Ammon's horn (tissue), 1 donor: ENCODE measurements at regions not wholly inside any gene's neighbourhood (a gene's known extent, or its start where the extent isn't known, plus 50 kb on each side); places are given as distances from the start of the nearest gene placed in this dataset.

Experiments
- DNase-seq: peaks from one replicate; pipeline ENCODE4 v3.0.0-alpha.2; 2016; ENCODE audit warnings: low spot score

- no peak for DNase-seq
Measured at GRCh38 chr2:23323917-23324680, 60.9 kb upstream of the KLHL29 start.

DNA sequence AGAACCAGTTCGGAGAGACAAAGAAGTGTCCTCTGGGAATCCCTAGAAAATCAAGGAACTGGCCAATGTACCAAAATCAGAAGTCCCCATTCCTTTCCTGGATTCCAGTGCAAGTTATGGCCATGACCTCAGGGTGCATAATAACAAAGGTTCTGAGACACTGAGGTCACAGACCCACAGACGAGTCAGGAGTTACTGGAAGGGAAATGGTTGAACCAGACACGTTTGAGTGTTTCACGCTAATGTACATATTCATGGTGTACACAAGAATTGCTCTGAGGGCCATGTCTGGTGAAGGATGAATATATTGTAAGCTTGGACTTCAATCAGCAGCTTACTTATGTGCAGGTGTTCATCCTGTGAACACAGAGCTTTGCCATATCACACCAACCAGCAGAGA, 58.6 kb upstream of the KLHL29 start:
- no peak for DNase-seq

- no peak for DNase-seq
Measured at GRCh38 chr2:23327416-23327815, 57.6 kb upstream of the KLHL29 start.

DNA sequence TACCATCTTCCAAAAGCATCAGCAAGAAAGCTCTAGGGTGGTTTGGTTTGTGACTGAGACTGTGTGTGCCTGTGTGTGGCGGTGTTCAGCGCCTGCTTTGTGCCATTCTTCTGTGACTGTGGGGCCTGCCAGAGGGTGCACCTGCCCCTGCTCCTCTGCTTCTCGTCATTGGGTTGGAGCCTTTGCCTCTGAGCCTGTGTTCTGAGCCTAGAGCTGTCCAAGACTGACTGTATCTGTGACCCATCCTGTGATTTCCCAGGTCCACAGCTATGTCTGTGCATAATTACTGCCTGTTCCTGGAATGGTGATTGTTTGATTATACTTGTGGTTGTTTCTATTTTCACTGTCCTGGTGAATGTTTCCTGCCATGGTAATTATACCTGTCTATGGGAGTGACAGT, 57.1 kb upstream of the KLHL29 start:
- no peak for DNase-seq

DNA sequence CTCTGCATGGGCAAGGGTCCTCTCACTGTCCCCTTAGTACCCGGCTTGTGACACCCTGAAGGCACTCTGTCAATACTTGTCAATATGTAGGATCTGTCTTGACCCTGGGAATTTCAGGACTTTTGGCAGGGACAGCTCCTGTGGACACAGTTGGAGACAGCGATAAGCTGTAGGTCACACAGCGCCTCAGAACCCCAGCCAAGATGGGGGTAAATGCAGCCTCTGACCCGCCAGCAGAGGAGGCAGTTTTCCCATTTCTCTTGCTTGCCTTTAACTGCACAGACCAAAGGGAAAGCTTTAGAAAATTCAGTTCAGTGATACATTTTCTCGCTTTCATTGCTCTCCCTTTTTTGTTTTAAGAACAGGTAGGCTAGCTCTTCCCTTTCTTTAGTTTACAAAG, 54.8 kb upstream of the KLHL29 start:
- DNase-seq: no peak
